ENCODE measurements at regions not wholly inside any gene's neighbourhood (a gene's known extent, or its start where the extent isn't known, plus 50 kb on each side); places are given as distances from the start of the nearest gene placed in this dataset.

DNA sequence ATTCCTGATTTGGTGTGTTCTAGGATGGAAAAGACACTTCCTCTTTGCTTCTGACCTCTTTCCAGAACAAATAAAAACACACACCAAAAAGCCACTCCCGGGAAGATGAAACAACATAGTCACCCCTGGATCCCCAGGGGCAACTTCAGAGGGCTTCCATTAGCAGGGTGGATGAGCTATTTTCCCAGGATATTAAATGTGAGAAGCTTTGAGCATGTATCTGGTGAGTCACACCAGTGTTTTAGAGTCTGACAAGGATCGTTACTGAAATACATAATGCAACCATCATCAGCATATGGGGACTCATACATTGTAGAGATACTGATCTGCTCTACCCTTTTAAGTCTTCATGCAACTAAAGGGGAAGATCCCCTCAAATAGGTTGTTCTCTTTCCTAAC is 115.5 kb upstream of the ZNF438 start:
- DNase-seq: no peak

DNA sequence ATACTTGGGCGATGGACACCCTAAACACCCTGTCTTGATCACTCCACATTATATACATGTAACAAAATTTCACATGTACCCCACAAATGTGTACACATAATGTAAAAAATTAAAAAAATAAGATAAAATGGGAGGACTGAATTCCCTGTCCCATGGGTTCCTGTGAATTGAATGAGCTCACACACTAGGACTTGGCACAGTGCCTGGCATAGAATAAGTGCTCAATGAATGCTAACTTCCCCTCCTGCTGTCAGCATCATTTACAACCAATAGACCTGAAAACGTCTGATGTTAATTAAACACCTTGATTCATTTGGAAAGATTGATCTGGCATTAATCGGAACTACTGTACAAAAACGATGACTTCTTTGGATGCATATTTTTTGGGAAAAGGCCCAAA is 117.3 kb upstream of the ZNF438 start:
- no peak for DNase-seq

DNA sequence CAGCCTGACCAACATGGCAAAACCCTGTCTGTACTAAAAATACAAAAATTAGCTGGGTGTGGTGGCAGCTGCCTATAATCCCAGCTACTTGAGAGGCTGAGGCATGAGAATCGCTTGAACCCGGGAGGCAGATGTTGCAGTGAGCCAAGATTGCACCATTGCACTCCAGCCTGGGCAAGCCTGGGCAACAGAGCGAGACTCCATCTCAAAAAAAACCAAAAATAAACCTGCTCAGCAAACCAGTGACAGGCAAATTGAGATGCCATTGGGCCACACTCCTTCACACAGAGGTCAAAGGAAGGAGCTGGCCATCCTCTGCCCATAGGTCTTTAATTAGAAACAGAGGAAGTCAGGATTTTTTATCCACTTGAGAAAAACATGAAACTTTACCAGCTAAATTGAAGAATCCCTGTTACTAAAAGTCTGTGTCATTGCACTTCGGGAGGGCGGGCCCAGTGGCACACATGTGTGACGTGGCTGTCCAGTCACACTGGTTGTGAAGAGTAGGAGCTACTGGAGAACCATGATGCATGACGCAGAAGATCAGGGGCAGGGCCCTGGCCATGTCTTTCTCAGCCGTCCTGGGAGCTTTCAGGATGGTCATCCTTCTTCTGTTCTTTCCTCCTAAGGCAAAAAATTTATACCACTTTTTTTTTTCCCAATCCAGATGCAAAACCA is 118.3 kb upstream of the ZNF438 start:
- no peak for DNase-seq

DNA sequence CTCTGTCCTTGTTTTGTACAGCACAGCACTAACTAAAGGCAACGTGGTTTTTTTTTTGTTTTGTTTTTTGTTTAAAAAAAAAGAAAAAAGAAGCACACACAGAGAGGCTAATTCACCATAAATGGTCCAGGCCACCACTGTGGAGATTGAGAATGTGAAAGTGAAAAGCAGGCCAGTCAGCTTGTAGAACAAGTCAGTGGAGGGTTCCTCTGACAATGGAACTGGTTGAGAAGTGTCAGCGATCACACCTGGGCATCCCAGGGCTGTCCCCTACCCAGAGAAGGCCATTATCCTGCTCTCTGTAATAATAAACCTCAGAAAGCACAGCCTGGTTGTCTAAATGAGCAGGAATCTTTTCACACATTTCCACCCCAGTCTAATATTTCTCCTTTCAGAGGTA is 119.6 kb upstream of the ZNF438 start:
- no peak for DNase-seq

GRCh38 chr10:31152421-31153135 is 120.9 kb upstream of the ZNF438 start:
- DNase-seq: no peak

GRCh38 chr10:31153161-31153560 is 121.5 kb upstream of the ZNF438 start:
- DNase-seq: no peak

- no peak for DNase-seq
Observed at GRCh38 chr10:31153692-31154091, 122.0 kb upstream of the ZNF438 start.

- no peak for DNase-seq
Observed at GRCh38 chr10:31154996-31155395, 123.3 kb upstream of the ZNF438 start.

DNA sequence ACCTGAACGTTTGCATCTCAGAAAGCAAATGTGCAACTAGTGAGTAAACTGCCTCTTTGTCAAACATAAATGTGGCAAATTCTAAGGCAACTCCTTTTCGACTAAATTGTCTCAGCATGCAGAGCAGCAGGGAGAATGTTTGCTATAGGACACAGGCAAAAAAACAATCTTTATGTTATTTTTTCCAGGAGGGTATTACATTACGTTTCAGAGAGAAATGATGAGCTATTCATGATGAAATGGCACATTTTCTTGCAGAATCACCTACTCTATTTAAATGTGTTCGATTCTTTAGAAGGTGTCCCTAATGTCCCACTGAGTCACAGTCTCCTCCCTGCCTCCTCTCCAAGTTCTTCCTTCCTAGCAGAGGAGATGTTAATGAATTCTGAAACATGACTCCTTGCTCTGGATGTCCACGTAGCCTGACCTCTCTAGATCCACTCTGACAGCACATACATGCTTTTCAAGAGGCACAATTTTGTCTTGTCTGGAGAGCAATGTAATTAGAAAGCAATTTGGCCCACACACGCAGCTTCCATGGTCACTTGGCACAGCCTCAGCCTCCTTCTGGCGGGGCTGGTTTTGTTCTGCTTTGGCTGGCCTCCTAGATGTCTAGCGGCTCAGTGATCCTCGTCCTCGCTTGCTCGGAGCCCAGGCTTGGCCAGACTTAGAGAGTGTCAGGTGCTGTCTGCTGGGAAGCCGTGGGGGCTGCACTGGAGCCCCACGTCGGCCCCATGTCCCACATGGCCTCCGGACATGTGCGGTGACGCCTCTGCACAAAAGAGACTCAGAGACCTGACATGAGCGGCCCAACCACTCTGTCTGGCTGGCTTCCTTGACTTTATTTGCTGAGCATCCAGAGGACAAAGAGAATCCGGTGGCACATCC is 125.7 kb upstream of the ZNF438 start:
- no peak for DNase-seq

DNA sequence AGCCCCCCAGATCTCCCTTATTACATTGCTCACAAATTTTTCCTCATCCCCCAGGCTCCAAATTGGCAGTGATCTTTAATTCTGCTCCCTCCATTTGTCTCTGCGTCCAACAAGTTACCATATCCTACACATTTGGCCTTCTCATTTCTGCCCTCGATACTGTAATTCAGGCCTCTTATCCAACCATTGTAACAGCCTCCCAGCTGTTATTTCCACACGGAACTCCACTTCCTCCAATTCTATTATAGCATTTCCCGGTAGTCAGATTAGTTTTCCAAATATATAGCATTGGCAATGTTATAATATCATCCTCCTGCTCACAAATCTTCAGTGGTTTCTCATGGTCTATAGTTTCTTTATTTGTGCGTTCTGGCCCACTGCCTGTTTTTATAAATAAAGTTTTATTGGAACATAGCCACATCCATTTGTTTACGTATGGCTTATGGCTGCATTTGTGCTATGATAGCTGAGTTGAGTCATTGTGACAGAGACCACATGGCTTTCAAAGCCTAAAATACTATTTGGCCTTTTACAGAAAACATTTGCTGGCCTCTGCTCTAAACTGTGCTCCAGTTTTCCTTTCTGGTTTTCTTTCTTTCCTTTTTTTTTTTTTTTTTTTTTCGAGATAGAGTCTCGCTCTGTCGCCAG is 126.5 kb upstream of the ZNF438 start:
- DNase-seq: no peak

GRCh38 chr10:31166606-31167005 is 134.9 kb upstream of the ZNF438 start:
- DNase-seq: no peak

DNA sequence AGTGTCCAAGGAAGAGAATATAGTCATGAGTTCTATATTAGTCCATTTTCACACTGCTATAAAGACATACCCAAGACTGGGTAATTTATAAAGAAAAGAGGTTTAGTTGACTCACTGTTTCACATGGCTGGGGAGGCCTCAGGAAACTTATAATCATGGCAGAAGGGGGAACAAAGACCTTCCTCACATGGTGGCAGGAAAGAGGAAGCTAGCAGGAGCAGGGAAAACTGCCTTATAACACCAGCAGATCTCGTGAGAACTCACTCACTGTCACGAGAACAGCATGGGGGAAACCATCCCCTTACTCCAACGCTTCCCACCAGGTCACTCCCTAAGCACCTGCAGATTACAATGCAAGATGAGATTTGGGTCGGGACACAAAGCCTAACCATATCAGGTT is 139.0 kb upstream of the ZNF438 start:
- DNase-seq: no peak

DNA sequence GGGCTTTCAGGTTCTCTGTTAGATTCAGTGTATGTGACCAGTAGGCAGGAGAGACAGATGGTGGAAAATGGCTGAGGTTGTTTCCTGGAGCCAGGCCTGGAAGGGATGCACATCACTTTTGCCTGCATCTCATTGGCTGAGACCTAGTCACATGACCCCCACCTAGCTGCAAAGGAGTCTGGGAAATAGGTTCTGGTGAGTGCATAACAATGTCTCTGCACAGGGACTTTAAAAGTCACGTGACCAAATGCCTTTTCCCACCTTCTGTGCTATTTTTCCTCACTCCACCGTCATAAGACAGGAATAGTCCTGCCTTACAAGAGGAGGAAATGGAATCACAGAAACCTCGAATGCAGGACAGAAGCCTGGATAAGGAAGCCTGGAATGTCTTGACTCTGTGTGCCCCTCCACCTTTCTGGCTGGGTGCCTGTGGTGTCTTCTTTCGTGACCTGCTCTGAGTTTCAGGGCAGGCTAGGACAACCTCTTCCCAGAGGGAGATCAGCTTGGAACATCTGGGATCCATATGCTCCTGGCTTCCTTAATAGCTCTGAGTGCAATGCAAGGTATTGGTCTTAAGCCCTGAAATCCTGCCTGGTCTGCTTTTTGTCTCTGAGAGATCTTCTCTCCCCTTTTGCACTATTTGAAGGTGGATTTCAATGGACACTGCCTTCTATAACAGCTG is 139.9 kb upstream of the ZNF438 start:
- no peak for DNase-seq

DNA sequence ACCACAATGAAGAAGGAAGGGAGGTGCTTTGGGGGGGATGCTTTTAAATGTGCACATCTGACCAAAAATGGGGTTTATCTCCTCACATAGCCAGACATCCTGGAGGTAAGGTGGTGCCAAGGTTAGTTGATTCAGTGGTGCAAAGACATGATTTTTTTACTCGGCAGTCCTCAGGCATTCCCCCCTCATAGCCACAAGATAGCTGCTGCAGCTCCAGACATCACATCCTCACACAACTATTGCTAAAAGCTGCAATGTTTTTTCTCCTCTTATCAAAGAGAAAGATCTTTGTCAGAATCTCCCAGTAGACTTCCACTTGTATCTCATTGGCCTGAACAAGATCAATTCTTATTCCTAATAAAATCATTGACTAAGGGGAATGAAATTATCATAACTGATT is 141.3 kb upstream of the ZNF438 start:
- no peak for DNase-seq

GRCh38 chr10:31173752-31174151 is 142.1 kb upstream of the ZNF438 start:
- DNase-seq: no peak

DNA sequence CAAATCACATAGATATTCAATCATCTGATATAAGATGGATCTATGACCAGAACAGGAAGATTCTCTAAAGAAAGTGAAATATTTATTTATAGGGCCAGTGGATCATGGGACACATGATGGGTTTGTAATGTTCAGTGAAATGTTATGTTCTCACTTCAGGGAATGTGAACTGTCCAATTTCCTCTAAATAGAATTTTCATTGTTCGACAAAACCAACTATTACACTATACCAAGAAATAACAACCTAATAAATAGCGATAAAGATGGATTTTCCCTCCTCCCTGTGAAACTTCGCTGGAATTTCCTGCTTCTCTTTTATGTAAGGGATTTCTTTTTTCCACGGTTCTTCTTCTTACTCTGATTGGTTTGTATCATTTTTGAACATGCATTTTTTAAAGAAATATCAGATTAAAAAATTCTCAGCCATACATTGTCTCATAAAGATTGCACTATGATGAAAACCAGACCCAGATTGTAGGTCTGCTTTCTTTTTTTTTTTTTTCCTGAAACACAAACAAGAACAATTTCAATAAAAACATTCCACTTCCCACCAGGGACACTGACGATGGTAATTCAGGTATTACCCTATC is 139.8 kb upstream of the ZEB1 start:
- DNase-seq: no peak

DNA sequence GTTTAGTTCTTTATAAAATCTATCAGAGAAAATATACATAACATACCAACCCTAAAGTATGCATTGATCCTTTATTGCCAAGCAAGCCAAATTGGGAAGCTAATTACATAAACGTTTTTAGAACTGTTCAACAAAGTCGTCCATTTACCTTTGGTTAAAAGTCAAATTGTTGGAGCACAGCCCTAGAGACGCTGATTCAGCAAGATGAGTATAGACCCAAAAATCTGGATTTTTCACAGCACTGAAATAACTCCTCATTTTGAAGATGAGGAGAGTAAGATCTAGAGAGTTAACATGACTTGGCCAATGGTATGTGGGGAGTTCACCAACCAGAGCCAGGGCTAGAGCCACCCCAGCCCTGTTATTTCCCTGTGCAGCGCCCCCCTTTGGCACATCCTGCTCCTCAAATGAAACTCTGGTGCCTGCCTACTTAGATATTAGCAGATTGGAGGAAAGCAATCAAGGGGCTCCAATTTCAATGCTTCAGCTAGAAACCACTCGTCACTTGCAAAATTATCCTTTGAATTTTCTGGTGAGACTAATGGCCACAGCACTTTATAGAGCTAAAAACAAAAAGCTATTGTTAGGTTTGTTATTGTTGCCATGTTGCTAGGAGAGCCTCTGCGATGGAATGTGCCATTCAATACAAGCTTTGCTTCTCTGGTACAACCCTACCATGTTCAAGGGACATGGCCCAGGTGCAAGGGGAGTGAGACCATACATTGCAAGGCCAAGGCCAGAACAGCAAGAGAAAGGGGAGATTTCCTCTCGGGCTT is 132.6 kb upstream of the ZEB1 start:
- no peak for DNase-seq

GRCh38 chr10:31187182-31187581 is 131.8 kb upstream of the ZEB1 start:
- DNase-seq: no peak

DNA sequence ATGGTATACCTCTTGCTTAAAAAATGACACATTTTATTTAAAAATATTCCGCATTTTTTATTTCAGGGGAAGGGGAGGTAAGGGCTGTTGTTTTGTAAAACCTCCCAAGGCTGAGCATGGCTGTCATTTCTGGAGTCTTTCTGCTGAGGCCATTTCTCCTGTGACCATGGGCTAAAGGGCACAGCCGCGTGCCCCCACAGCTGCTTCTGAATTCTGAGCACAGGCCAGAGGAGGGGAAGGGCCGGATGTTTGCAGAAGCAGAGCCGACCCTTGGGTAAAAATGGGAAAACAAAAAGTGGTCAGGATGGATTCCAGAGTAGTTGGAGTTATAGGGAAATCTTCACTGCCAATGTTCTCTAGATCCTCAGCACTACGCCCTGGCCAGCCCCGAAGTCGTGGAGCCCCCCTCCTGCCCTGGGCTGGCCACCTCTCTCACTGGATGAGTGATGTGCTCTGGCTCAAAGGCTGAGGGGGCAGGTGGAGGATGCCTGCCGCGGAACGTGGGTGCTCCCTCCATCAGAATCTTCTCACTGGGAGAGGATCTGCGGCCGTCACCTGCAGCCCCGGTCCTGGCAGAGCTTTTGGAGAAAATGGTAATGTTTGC is 131.3 kb upstream of the ZEB1 start:
- DNase-seq: no peak

DNA sequence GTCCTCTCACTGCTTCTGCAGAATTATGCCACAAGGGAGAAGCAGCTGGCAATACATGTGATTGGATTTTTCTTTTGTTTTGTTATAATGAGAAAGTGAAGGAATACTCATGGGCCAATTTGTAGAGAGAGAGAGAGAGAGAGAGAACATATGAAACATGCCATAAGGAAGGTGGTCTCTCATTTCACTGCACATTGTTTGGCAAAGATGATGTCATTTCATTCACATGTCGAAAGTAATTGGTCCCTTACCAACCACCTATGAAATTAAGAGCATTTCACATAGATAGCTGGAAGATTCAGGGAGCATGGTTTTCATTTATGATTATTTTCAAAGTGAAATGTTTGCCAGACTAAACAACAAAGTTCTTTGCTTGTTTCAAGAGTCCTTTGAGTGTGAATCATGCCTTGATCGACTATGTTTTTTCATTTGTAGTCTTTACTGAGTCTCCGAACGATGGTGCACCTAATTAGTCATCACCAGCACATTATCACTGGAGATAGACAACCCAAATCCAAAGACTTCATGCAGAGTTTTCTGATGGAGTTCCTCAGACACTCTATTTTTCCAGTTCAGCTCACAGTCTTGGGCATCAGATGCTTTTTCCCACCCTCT is 130.1 kb upstream of the ZEB1 start:
- DNase-seq: no peak

- DNase-seq: no peak
Observed at GRCh38 chr10:31190488-31190887, 128.5 kb upstream of the ZEB1 start.
